AG09319 (cell line): ENCODE measurements at regions not wholly inside any gene's neighbourhood (a gene's known extent, or its start where the extent isn't known, plus 50 kb on each side); places are given as distances from the start of the nearest gene placed in this dataset.

Experiments
- DNase-seq: peaks from one replicate; pipeline ENCODE4 v3.0.0-alpha.2; 2010; ENCODE audit warnings: low read depth; ENCODE audit errors: extremely low read depth
- CTCF ChIP-seq: IDR thresholded peaks from 2 replicates; pipeline ENCODE4 v1.5.1; 2011; ENCODE audit warnings: low read depth, mild to moderate bottlenecking, inconsistent platforms, low read length, moderate library complexity

GRCh38 chr5:160479220-160479619 lies 57.6 kb downstream of the PTTG1 start:
- no peak for TF ChIP-seq CTCF
- no peak for DNase-seq

- TF ChIP-seq CTCF, result no peak
- peak; percentile 56 for DNase-seq
These were observed 58.3 kb downstream of the PTTG1 start for GRCh38 chr5:160479926-160480325.

GRCh38 chr5:160480652-160481051 lies 59.0 kb downstream of the PTTG1 start:
- TF ChIP-seq CTCF, result no peak
- no peak for DNase-seq

- no peak for TF ChIP-seq CTCF
- no peak for DNase-seq
These were observed 63.0 kb downstream of the PTTG1 start for GRCh38 chr5:160484678-160485077.

GRCh38 chr5:160485364-160485969 lies 63.8 kb downstream of the PTTG1 start:
- DNase-seq, result no peak
- no peak for TF ChIP-seq CTCF

- no peak for DNase-seq
- no peak for TF ChIP-seq CTCF
These were observed 64.9 kb downstream of the PTTG1 start for GRCh38 chr5:160486573-160486972.

- DNase-seq, result no peak
- TF ChIP-seq CTCF, result no peak
These were observed 67.0 kb downstream of the PTTG1 start for GRCh38 chr5:160488394-160489325.
